Erythroblast (primary cell): ENCODE measurements at regions not wholly inside any gene's neighbourhood (a gene's known extent, or its start where the extent isn't known, plus 50 kb on each side); places are given as distances from the start of the nearest gene placed in this dataset.

ENCODE experiments used
- GATA1 ChIP-seq: IDR thresholded peaks from 2 replicates; pipeline ENCODE4 v1.6.1; 2011; ENCODE audit warnings: low read depth, mild to moderate bottlenecking, control low read depth, low read length, moderate library complexity
- POLR2A ChIP-seq: IDR thresholded peaks from 2 replicates; pipeline ENCODE4 v1.6.1; 2011; ENCODE audit warnings: mild to moderate bottlenecking, low read length

GRCh38 chr6:140320081-140321080 lies 945.9 kb upstream of the CITED2 start:
- TF ChIP-seq POLR2A: no peak
- TF ChIP-seq GATA1: no peak
